RWPE2 (cell line): ENCODE measurements at regions not wholly inside any gene's neighbourhood (a gene's known extent, or its start where the extent isn't known, plus 50 kb on each side); places are given as distances from the start of the nearest gene placed in this dataset.

Experiments used
- ATAC-seq: fragments of 200-7000 bp; cut with Tn5 transposase; 3 replicates; pipeline ENCODE4 v1.9.1; 2021; ENCODE audit warnings: low read depth
- DNase-seq: peaks from one replicate; pipeline ENCODE4 v3.0.0-alpha.2; 2020; ENCODE audit warnings: low spot score
- H3K27ac ChIP-seq: fragments of 450-650 bp; 2 replicates; pipeline ENCODE4 v1.5.1; 2017; ENCODE audit warnings: mild to moderate bottlenecking; ENCODE audit not compliant: poor library complexity, severe bottlenecking
- H3K27me3 ChIP-seq: fragments of 250-450 bp; sonication (Bioruptor Pico); 2 replicates; pipeline ENCODE4 v1.5.1; 2021; ENCODE audit warnings: mild to moderate bottlenecking, moderate library complexity; ENCODE audit not compliant: insufficient read depth, poor library complexity, severe bottlenecking
- H3K36me3 ChIP-seq: fragments of 250-450 bp; sonication (Bioruptor Pico); 2 replicates; pipeline ENCODE4 v1.5.1; 2020; ENCODE audit warnings: low read depth, mild to moderate bottlenecking, moderate library complexity
- H3K4me1 ChIP-seq: fragments of 250-450 bp; sonication (Bioruptor Pico); 2 replicates; pipeline ENCODE4 v1.5.1; 2021; ENCODE audit warnings: mild to moderate bottlenecking, moderate library complexity; ENCODE audit not compliant: insufficient read depth, poor library complexity, severe bottlenecking
- H3K4me3 ChIP-seq: fragments of 250-450 bp; sonication (Bioruptor Pico); 2 replicates; pipeline ENCODE4 v1.5.1; 2021; ENCODE audit warnings: mild to moderate bottlenecking, moderate library complexity; ENCODE audit not compliant: severe bottlenecking
- H3K9me3 ChIP-seq: fragments of 250-450 bp; sonication (Bioruptor Pico); 2 replicates; pipeline ENCODE4 v1.5.1; 2021; ENCODE audit warnings: mild to moderate bottlenecking, moderate library complexity; ENCODE audit not compliant: severe bottlenecking
- CTCF ChIP-seq: fragments of 450-650 bp; IDR thresholded peaks from one replicate; pipeline ENCODE4 v1.5.1; 2017; ENCODE audit warnings: mild to moderate bottlenecking, moderate library complexity; ENCODE audit not compliant: poor library complexity, severe bottlenecking

GRCh38 chr12:91383099-91383498 is 200.5 kb upstream of the DCN start:
- no peaks in the 10 kb centered on the region for H3K27me3 ChIP-seq
- H3K9me3 ChIP-seq, result no peaks in the 10 kb centered on the region
- no peaks in the 10 kb centered on the region for H3K4me1 ChIP-seq
- H3K27ac ChIP-seq, result no peak overlapping the region
- H3K36me3 ChIP-seq, result no peaks in the 10 kb centered on the region
- no peak overlapping the region for H3K4me3 ChIP-seq
- TF ChIP-seq CTCF, result no peak
- no peak for ATAC-seq
- no peak for DNase-seq

- H3K27me3 ChIP-seq, result no peaks in the 10 kb centered on the region
Measured at GRCh38 chr12:91382081-91382543, 199.5 kb upstream of the DCN start.

GRCh38 chr12:91381309-91381804 is 198.7 kb upstream of the DCN start:
- H3K36me3 ChIP-seq, result no peaks in the 10 kb centered on the region
- no peaks in the 10 kb centered on the region for H3K4me1 ChIP-seq
- TF ChIP-seq CTCF, result no peak
- no peak overlapping the region for H3K4me3 ChIP-seq
- ATAC-seq (peak; percentile 61), DNase-seq (no peak)
- no peaks in the 10 kb centered on the region for H3K27me3 ChIP-seq
- peak overlapping the region; percentile 32 for H3K27ac ChIP-seq
- no peaks in the 10 kb centered on the region for H3K9me3 ChIP-seq

More at GRCh38 chr12:91382081-91382543, 199.5 kb upstream of the DCN start:
- peak; percentile 65; the same call in 2 of the 3 replicates for ATAC-seq
- TF ChIP-seq CTCF, result peak; percentile 94
- Histone ChIP-seq H3K27ac (peak overlapping the region; percentile 32), H3K4me1 (no peaks in the 10 kb centered on the region), H3K4me3 (peak overlapping the region; percentile 3), H3K36me3 (no peaks in the 10 kb centered on the region), H3K9me3 (no peaks in the 10 kb centered on the region)
- no peak for DNase-seq

GRCh38 chr12:91380631-91381030 is 198.0 kb upstream of the DCN start:
- Histone ChIP-seq H3K27ac (no peak overlapping the region), H3K4me3 (no peak overlapping the region), H3K27me3 (no peaks in the 10 kb centered on the region), H3K36me3 (no peaks in the 10 kb centered on the region), H3K9me3 (no peaks in the 10 kb centered on the region), H3K4me1 (no peaks in the 10 kb centered on the region)
- ATAC-seq (no peak), DNase-seq (no peak)
- TF ChIP-seq CTCF, result no peak

- ATAC-seq (no peak), DNase-seq (no peak)
- TF ChIP-seq CTCF, result no peak
- Histone ChIP-seq H3K27ac (no peak overlapping the region), H3K4me1 (no peaks in the 10 kb centered on the region), H3K36me3 (no peaks in the 10 kb centered on the region), H3K9me3 (no peaks in the 10 kb centered on the region), H3K27me3 (no peaks in the 10 kb centered on the region), H3K4me3 (no peak overlapping the region)
Measured at GRCh38 chr12:91379051-91379775, 196.6 kb upstream of the DCN start.
